Loucy (cell line): ENCODE measurements at regions not wholly inside any gene's neighbourhood (a gene's known extent, or its start where the extent isn't known, plus 50 kb on each side); places are given as distances from the start of the nearest gene placed in this dataset.
"Not testable (repeated sequence)": the region's sequence is repeated elsewhere in the genome, so short reads cannot be mapped to it uniquely, and the experiment has no call there.

Experiments
- EZH2phosphoT487 ChIP-seq: fragments of 200-600 bp; IDR thresholded peaks from 2 replicates; pipeline ENCODE4 v1.6.1; 2018; ENCODE audit warnings: antibody characterized with exemption, mild to moderate bottlenecking, moderate library complexity, borderline replicate concordance
- TF ChIP-seq, protein P1 (sequence below): fragments of 200-600 bp; sonication (generic); conservative IDR thresholded peaks from 2 replicates; pipeline ENCODE4 v1.5.1; 2014; ENCODE audit warnings: mild to moderate bottlenecking, antibody characterized with exemption, low read length

DNA sequence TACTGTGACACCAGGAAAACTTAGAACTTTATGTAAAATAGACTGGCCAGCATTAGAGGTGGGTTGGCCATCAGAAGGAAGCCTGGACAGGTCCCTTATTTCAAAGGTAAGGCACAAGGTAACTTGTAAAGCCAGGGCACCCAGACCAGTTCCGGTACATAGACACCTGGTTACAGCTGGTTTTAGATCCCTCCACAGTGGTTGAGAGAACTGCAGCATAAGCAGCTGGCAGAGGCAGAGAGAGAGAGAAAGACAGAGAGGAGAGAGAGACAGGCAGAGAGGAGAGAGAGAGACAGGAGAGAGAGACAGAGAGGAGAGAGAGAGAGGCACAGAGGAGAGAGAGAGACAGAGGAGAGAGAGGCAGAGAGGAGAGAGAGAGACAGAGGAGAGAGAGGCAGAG is 116.0 kb upstream of the PGR start:
- TF ChIP-seq, protein P1, sequence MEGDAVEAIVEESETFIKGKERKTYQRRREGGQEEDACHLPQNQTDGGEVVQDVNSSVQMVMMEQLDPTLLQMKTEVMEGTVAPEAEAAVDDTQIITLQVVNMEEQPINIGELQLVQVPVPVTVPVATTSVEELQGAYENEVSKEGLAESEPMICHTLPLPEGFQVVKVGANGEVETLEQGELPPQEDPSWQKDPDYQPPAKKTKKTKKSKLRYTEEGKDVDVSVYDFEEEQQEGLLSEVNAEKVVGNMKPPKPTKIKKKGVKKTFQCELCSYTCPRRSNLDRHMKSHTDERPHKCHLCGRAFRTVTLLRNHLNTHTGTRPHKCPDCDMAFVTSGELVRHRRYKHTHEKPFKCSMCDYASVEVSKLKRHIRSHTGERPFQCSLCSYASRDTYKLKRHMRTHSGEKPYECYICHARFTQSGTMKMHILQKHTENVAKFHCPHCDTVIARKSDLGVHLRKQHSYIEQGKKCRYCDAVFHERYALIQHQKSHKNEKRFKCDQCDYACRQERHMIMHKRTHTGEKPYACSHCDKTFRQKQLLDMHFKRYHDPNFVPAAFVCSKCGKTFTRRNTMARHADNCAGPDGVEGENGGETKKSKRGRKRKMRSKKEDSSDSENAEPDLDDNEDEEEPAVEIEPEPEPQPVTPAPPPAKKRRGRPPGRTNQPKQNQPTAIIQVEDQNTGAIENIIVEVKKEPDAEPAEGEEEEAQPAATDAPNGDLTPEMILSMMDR = not testable (repeated sequence)
- not testable (repeated sequence) for TF ChIP-seq EZH2phosphoT487
